Endothelial cell (in vitro differentiated cells): ENCODE measurements at regions not wholly inside any gene's neighbourhood (a gene's known extent, or its start where the extent isn't known, plus 50 kb on each side); places are given as distances from the start of the nearest gene placed in this dataset.
"Not testable (repeated sequence)": the region's sequence is repeated elsewhere in the genome, so short reads cannot be mapped to it uniquely, and the experiment has no call there.

ENCODE experiments used
- DNase-seq: peaks from one replicate; pipeline ENCODE4 v3.0.0; 2021; ENCODE audit warnings: low spot score
- H3K27ac Mint-ChIP-seq: one replicate; pipeline ENCODE4 v1.8.0; 2021; ENCODE audit warnings: mixed read lengths, inconsistent platforms; ENCODE audit not compliant: unreplicated experiment
- H3K27me3 Mint-ChIP-seq: one replicate; pipeline ENCODE4 v1.8.0; 2021; ENCODE audit warnings: mild to moderate bottlenecking, moderate library complexity, mixed read lengths, inconsistent platforms; ENCODE audit not compliant: unreplicated experiment
- H3K36me3 Mint-ChIP-seq: one replicate; pipeline ENCODE4 v1.8.0; 2021; ENCODE audit warnings: mild to moderate bottlenecking, low read depth, mixed read lengths, inconsistent platforms; ENCODE audit not compliant: unreplicated experiment
- H3K4me1 Mint-ChIP-seq: one replicate; pipeline ENCODE4 v1.8.0; 2021; ENCODE audit warnings: mild to moderate bottlenecking, mixed read lengths, inconsistent platforms; ENCODE audit not compliant: unreplicated experiment
- H3K4me3 Mint-ChIP-seq: one replicate; pipeline ENCODE4 v1.8.0; 2021; ENCODE audit warnings: mild to moderate bottlenecking, mixed read lengths, inconsistent platforms; ENCODE audit not compliant: unreplicated experiment
- H3K9me3 Mint-ChIP-seq: one replicate; pipeline ENCODE4 v1.8.0; 2021; ENCODE audit warnings: mixed read lengths, inconsistent platforms; ENCODE audit not compliant: unreplicated experiment
- CTCF ChIP-seq: fragments of 200-600 bp; sonication (generic); IDR thresholded peaks from one replicate; pipeline ENCODE4 v1.5.0; 2021; ENCODE audit warnings: antibody characterized with exemption; ENCODE audit not compliant: unreplicated experiment

- Mint-ChIP-seq H3K27me3 (no peaks in the 10 kb centered on the region), H3K36me3 (peaks cover 4% of the 10 kb centered on the region)
- TF ChIP-seq CTCF: no peak
Observed at GRCh38 chr3:191648787-191649186, 187.8 kb downstream of the PYDC2 start.

GRCh38 chr3:191649626-191650025 is 188.7 kb downstream of the PYDC2 start:
- Mint-ChIP-seq H3K27me3 (no peaks in the 10 kb centered on the region), H3K4me3 (no peak overlapping the region), H3K27ac (no peak overlapping the region), H3K4me1 (no peaks in the 10 kb centered on the region), H3K36me3 (peaks cover 4% of the 10 kb centered on the region), H3K9me3 (no peaks in the 10 kb centered on the region)
- no peak for DNase-seq
- TF ChIP-seq CTCF: no peak

More at GRCh38 chr3:191648787-191649186, 187.8 kb downstream of the PYDC2 start:
- H3K4me1 Mint-ChIP-seq: no peaks in the 10 kb centered on the region
- DNase-seq: no peak
- no peak overlapping the region for H3K27ac Mint-ChIP-seq
- H3K4me3 Mint-ChIP-seq: no peak overlapping the region
- H3K9me3 Mint-ChIP-seq: no peaks in the 10 kb centered on the region

- H3K27me3 Mint-ChIP-seq, H3K36me3 Mint-ChIP-seq, H3K4me3 Mint-ChIP-seq, DNase-seq, H3K9me3 Mint-ChIP-seq, H3K27ac Mint-ChIP-seq, H3K4me1 Mint-ChIP-seq: not testable (repeated sequence)
Observed at GRCh38 chr3:191658781-191659419, 197.9 kb downstream of the PYDC2 start.

- H3K27me3 Mint-ChIP-seq, H3K9me3 Mint-ChIP-seq, H3K36me3 Mint-ChIP-seq, H3K27ac Mint-ChIP-seq, H3K4me1 Mint-ChIP-seq, H3K4me3 Mint-ChIP-seq, DNase-seq: not testable (repeated sequence)
Observed at GRCh38 chr3:191662150-191662549, 201.2 kb downstream of the PYDC2 start.

GRCh38 chr3:191680989-191681597 is 220.1 kb downstream of the PYDC2 start:
- H3K9me3 Mint-ChIP-seq: no peaks in the 10 kb centered on the region
- H3K27ac Mint-ChIP-seq: no peak overlapping the region
- no peaks in the 10 kb centered on the region for H3K27me3 Mint-ChIP-seq
- H3K36me3 Mint-ChIP-seq: no peaks in the 10 kb centered on the region
- TF ChIP-seq CTCF: no peak
- no peaks in the 10 kb centered on the region for H3K4me1 Mint-ChIP-seq
- DNase-seq: no peak
- no peak overlapping the region for H3K4me3 Mint-ChIP-seq

- TF ChIP-seq CTCF: no peak
- H3K36me3 Mint-ChIP-seq: no peaks in the 10 kb centered on the region
- no peak overlapping the region for H3K27ac Mint-ChIP-seq
Observed at GRCh38 chr3:191682961-191683360, 222.0 kb downstream of the PYDC2 start.

More at GRCh38 chr3:191682961-191683360, 222.0 kb downstream of the PYDC2 start:
- H3K27me3 Mint-ChIP-seq: no peaks in the 10 kb centered on the region
- H3K4me1 Mint-ChIP-seq: no peaks in the 10 kb centered on the region
- H3K9me3 Mint-ChIP-seq: no peaks in the 10 kb centered on the region
- DNase-seq: no peak
- H3K4me3 Mint-ChIP-seq: no peak overlapping the region
